Esophagus squamous epithelium (tissue), 4 donors: ENCODE measurements at regions not wholly inside any gene's neighbourhood (a gene's known extent, or its start where the extent isn't known, plus 50 kb on each side); places are given as distances from the start of the nearest gene placed in this dataset.
"Not testable (repeated sequence)": the region's sequence is repeated elsewhere in the genome, so short reads cannot be mapped to it uniquely, and the experiment has no call there.

Source experiments
- POLR2A ChIP-seq, 4 donors: fragments of 450-650 bp; IDR thresholded peaks; one replicate each; pipeline ENCODE4 v1.6.1; 2017; ENCODE audit warnings: antibody characterized with exemption in 4 of 4, mild to moderate bottlenecking in 4 of 4, moderate library complexity in 3 of 4
- TF ChIP-seq, protein P1 (sequence below), 6 experiments: fragments of 450-650 bp in 4 of 6; fragments of 200-600 bp in 2 of 6; sonication (generic) in 2 of 6; IDR thresholded peaks; one replicate each; pipeline ENCODE4 v1.5.1; 2016 to 2019; ENCODE audit warnings: antibody characterized with exemption in 6 of 6, mild to moderate bottlenecking in 4 of 6, moderate library complexity in 4 of 6

DNA sequence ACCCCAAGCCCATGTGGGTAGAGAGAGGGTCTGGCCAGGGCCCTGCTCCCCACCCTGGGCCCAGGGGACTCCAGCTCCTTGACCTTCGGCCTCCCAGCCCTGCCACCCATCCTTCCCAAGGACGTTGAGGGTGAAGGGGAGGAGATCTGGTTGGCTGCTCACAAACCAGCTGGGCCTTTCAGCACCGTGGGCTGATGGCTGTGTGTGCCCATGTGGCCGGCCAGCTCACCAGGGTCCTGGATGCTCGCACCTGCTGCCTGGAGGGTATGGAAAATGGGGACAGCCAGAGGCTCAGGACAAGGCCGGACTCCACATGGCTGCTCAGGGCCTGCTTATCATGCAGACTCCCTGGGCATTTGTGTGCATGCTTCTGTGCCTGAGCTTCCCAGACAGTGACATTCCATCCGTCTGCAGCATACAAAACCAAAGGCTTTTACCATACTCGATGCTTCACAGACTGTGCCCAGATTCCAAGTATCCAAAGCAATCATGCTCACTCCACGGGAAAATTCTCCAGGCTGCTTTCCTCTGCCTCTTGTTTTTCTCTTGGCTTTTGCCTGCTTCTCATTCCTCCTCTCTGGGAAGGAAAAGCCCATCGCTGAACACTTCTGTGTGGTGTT lies 112.5 kb upstream of the ZNF469 start:
- not testable (repeated sequence) for TF ChIP-seq POLR2A (IDR thresholded peaks at IDR 0.05)
- TF ChIP-seq, protein P1, sequence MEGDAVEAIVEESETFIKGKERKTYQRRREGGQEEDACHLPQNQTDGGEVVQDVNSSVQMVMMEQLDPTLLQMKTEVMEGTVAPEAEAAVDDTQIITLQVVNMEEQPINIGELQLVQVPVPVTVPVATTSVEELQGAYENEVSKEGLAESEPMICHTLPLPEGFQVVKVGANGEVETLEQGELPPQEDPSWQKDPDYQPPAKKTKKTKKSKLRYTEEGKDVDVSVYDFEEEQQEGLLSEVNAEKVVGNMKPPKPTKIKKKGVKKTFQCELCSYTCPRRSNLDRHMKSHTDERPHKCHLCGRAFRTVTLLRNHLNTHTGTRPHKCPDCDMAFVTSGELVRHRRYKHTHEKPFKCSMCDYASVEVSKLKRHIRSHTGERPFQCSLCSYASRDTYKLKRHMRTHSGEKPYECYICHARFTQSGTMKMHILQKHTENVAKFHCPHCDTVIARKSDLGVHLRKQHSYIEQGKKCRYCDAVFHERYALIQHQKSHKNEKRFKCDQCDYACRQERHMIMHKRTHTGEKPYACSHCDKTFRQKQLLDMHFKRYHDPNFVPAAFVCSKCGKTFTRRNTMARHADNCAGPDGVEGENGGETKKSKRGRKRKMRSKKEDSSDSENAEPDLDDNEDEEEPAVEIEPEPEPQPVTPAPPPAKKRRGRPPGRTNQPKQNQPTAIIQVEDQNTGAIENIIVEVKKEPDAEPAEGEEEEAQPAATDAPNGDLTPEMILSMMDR (IDR thresholded peaks at IDR 0.05), result not testable (repeated sequence)
